ENCODE measurements at regions not wholly inside any gene's neighbourhood (a gene's known extent, or its start where the extent isn't known, plus 50 kb on each side); places are given as distances from the start of the nearest gene placed in this dataset.

DNA sequence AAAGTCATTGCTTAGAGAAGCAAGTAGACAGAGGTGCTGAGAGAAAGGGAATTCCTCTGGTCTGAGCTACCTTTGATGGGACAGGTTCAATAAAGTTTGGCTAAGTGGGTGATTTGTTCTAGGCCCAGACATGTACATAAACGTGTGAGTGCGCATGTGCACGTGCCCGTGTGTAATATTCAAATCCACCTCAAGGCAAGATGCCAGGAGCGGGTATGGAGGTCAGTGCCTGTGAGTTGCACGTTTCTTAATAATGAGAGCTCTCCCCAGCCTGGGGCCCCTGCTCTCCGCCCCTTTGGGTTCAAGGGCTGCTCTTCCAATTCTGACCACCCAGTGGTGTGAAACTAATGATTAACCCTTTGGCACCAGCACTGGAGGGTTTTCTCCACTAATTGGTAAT, 53.8 kb upstream of the LMO4 start:
- DNase-seq (ENCODE audit: low spot score) = no peak

DNA sequence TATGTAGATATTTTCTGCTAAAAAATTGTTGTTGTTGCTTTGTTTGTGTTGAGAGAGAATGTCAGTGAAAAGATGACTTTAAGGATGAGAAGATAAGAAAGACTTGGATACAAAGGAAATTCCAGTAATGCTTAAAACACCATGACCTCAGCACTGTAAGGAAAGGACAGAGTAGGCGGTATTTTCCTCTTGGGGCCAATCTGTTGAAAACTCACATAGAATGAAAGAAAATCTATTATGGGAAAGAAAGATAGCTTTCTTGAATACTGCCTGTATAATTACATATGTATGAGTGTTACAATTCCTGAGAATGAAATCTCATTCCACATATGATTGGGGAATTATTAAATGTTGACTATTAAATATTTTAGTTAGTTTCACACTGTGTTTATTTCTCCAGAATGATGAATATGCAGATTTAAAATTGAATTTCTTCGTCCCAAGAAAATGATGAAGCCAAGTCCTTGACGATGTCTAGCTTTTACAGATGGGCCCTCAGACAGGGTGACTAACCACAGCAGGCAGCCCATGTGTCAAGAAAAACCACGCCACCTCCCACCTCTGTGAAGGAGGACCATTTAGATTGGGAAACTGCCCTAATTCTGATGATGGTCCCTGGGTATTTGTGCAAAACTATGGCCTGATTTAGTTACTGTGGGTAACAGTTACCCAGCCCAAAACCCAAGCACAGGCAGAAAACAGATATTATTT, 49.7 kb upstream of the LMO4 start:
- DNase-seq (ENCODE audit: low spot score) = no peak

Measured in H4 (cell line).